ENCODE measurements at regions not wholly inside any gene's neighbourhood (a gene's known extent, or its start where the extent isn't known, plus 50 kb on each side); places are given as distances from the start of the nearest gene placed in this dataset.

GRCh38 chr17:27402943-27403342 lies 53.3 kb upstream of the KSR1 start:
- TF ChIP-seq CTCF (IDR thresholded peaks at IDR 0.05) = no peak
- no peak overlapping the region for H3K27ac ChIP-seq
- ATAC-seq = no peak
- 93 to 96% methylated on average over 5 of the region's 5 CpGs for WGBS, 2 donors
- H3K4me1 ChIP-seq = peaks cover 0 to 12% (median under 1%) of the 10 kb centered on the region in 9 donors
- H3K9me3 ChIP-seq = no peaks in the 10 kb centered on the region
- H3K36me3 ChIP-seq = no peaks in the 10 kb centered on the region
- H3K4me3 ChIP-seq = no peak overlapping the region
- intact Hi-C loops (cut with DNase I) = no loop called here
- no peaks in the 10 kb centered on the region for H3K27me3 ChIP-seq
- no peak for DNase-seq

- WGBS, 2 donors = 93 to 95% methylated on average over 7 of the region's 7 CpGs
- intact Hi-C loops (cut with DNase I) = no loop called here
- ATAC-seq = no peak
Measured at GRCh38 chr17:27403480-27404005, 52.7 kb upstream of the KSR1 start.

GRCh38 chr17:27404676-27405075 lies 51.6 kb upstream of the KSR1 start:
- peaks cover 0 to 16% (median 6%) of the 10 kb centered on the region in 9 donors for H3K4me1 ChIP-seq
- H3K9me3 ChIP-seq = no peaks in the 10 kb centered on the region
- no peak overlapping the region for H3K4me3 ChIP-seq
- intact Hi-C loops (cut with DNase I) = no loop called here
- ATAC-seq (no peak), DNase-seq (no peak)
- no peak overlapping the region for H3K27ac ChIP-seq
- no peaks in the 10 kb centered on the region for H3K36me3 ChIP-seq
- no peak for TF ChIP-seq CTCF (IDR thresholded peaks at IDR 0.05)
- H3K27me3 ChIP-seq = no peaks in the 10 kb centered on the region

More at GRCh38 chr17:27403480-27404005, 52.7 kb upstream of the KSR1 start:
- H3K4me3 ChIP-seq = no peak overlapping the region
- peaks cover 0 to 14% (median 6%) of the 10 kb centered on the region in 9 donors for H3K4me1 ChIP-seq
- no peaks in the 10 kb centered on the region for H3K27me3 ChIP-seq
- no peak for TF ChIP-seq CTCF (IDR thresholded peaks at IDR 0.05)
- no peak overlapping the region for H3K27ac ChIP-seq
- H3K9me3 ChIP-seq = no peaks in the 10 kb centered on the region
- DNase-seq = no peak
- no peaks in the 10 kb centered on the region for H3K36me3 ChIP-seq
